H1 (cell line): ENCODE measurements at regions not wholly inside any gene's neighbourhood (a gene's known extent, or its start where the extent isn't known, plus 50 kb on each side); places are given as distances from the start of the nearest gene placed in this dataset.

Experiments
- CTCF ChIA-PET: fragments of 300-600 bp; sonication (Branson Sonifier 250); formaldehyde crosslinking; loops from one replicate; lab custom pipeline; 2021; ENCODE audit not compliant: partially characterized antibody; lab: Charles Lee
- POLR2A ChIA-PET: fragments of 300-600 bp; sonication (Branson Sonifier 250); formaldehyde crosslinking; loops from one replicate; lab custom pipeline; 2021; ENCODE audit warnings: inconsistent platforms; ENCODE audit not compliant: partially characterized antibody; lab: Charles Lee
- DNase-seq, 2 experiments: peaks; one replicate each; pipeline versions ENCODE4 v3.0.0 to v3.0.0-alpha.2; 2010 to 2022; ENCODE audit warnings: low spot score in 2 of 2, low read depth in 1 of 2, mixed read lengths in 1 of 2
- FAIRE-seq: peaks from 2 replicates; lab custom pipeline; 2011; peaks lifted over from hg19 to GRCh38; lab: Jason Lieb, UNC
- H2AFZ ChIP-seq: 2 replicates; pipeline ENCODE4 v1.8.1; 2012; ENCODE audit warnings: low read length, inconsistent platforms
- H2AK5ac ChIP-seq: 2 replicates; pipeline ENCODE4 v1.6.1; 2013; ENCODE audit warnings: low read depth, low read length
- H2BK120ac ChIP-seq: replicated peaks from 2 replicates; pipeline ENCODE3; 2013; ENCODE audit warnings: low read depth, low read length, inconsistent platforms
- H2BK12ac ChIP-seq: 2 replicates; pipeline ENCODE4 v1.6.1; 2013; ENCODE audit warnings: low read depth, low read length
- H2BK15ac ChIP-seq: 2 replicates; pipeline ENCODE4 v1.6.1; 2013; ENCODE audit warnings: low read length
- H2BK20ac ChIP-seq: 2 replicates; pipeline ENCODE4 v1.6.1; 2013; ENCODE audit warnings: low read length
- H2BK5ac ChIP-seq: 2 replicates; pipeline ENCODE4 v1.6.1; 2013; ENCODE audit warnings: low read depth, low read length
- H3K14ac ChIP-seq: 2 replicates; pipeline ENCODE4 v1.6.1; 2013; ENCODE audit warnings: inconsistent platforms; ENCODE audit not compliant: insufficient read length
- H3K18ac ChIP-seq: 2 replicates; pipeline ENCODE4 v1.6.1; 2013; ENCODE audit warnings: low read length; ENCODE audit errors: extremely low read depth
- H3K23ac ChIP-seq: 2 replicates; pipeline ENCODE4 v1.6.1; 2013; ENCODE audit warnings: inconsistent platforms; ENCODE audit not compliant: insufficient read length
- H3K23me2 ChIP-seq: 2 replicates; pipeline ENCODE4 v1.6.1; 2013; ENCODE audit warnings: low read depth, low read length
- H3K27ac ChIP-seq: 2 replicates; pipeline ENCODE4 v1.6.1; 2011; ENCODE audit warnings: low read depth, low read length, inconsistent platforms
- H3K27me3 ChIP-seq, 4 experiments: replicated peaks in 1 of 4; 1 replicate in 1 of 4; 2 replicates in 3 of 4; pipeline versions ENCODE4 v1.6.1 to v1.8.1; 2011 to 2013; ENCODE audit warnings: low read length in 3 of 4, mild to moderate bottlenecking in 3 of 4, inconsistent platforms in 2 of 4, mixed read lengths in 2 of 4, moderate library complexity in 1 of 4; ENCODE audit not compliant: control insufficient read depth in 3 of 4, insufficient read depth in 3 of 4; ENCODE audit errors: extremely low read depth in 1 of 4
- H3K36me3 ChIP-seq, 4 experiments: 2 replicates each; pipeline versions ENCODE4 v1.6.1 to v1.8.1; 2011 to 2013; ENCODE audit warnings: mild to moderate bottlenecking in 4 of 4, low read length in 3 of 4, moderate library complexity in 2 of 4, control low read depth in 1 of 4, inconsistent platforms in 1 of 4; ENCODE audit not compliant: insufficient read depth in 4 of 4, control insufficient read depth in 2 of 4
- H3K4ac ChIP-seq: replicated peaks from 2 replicates; pipeline ENCODE3; 2013; ENCODE audit warnings: low read length, low read depth, mixed read lengths, inconsistent platforms; ENCODE audit not compliant: insufficient read length
- H3K4me1 ChIP-seq, 4 experiments: replicated peaks in 1 of 4; 1 replicate in 1 of 4; 2 replicates in 3 of 4; pipeline versions ENCODE4 v1.6.1 to v1.8.1; 2011 to 2013; ENCODE audit warnings: low read length in 3 of 4, inconsistent platforms in 2 of 4, mixed read lengths in 1 of 4; ENCODE audit not compliant: insufficient read depth in 4 of 4, control insufficient read depth in 3 of 4
- H3K4me2 ChIP-seq, 2 experiments: 2 replicates each; pipeline versions ENCODE4 v1.6.1 to v1.8.1; 2011 to 2013; ENCODE audit warnings: low read depth in 2 of 2, low read length in 2 of 2, control low read depth in 1 of 2, inconsistent platforms in 1 of 2, mild to moderate bottlenecking in 1 of 2; ENCODE audit not compliant: insufficient read depth in 1 of 2
- H3K4me3 ChIP-seq, 4 experiments: fragments of 200-600, 300-600 bp in 1 of 4; sonication (generic), shearing (Covaris generic), sonication (Bioruptor Twin) in 1 of 4; 2 replicates each; pipeline versions ENCODE4 v1.5.1 to v1.8.1; 2011 to 2016; ENCODE audit warnings: low read length in 4 of 4, low read depth in 3 of 4, control low read depth in 2 of 4, inconsistent platforms in 2 of 4, mild to moderate bottlenecking in 2 of 4, mixed read lengths in 1 of 4, moderate library complexity in 1 of 4; ENCODE audit not compliant: insufficient read depth in 2 of 4; ENCODE audit errors: extremely low read depth in 1 of 4
- H3K56ac ChIP-seq: replicated peaks from 2 replicates; pipeline ENCODE3; 2013; ENCODE audit warnings: low read depth, mild to moderate bottlenecking, mixed read lengths, low read length, inconsistent platforms; ENCODE audit not compliant: insufficient read length
- H3K79me1 ChIP-seq: 2 replicates; pipeline ENCODE4 v1.6.1; 2013; ENCODE audit warnings: low read depth, low read length, control low read depth
- H3K79me2 ChIP-seq, 2 experiments: 2 replicates each; pipeline versions ENCODE4 v1.6.1 to v1.8.1; 2012 to 2013; ENCODE audit warnings: low read length in 2 of 2, mild to moderate bottlenecking in 2 of 2, inconsistent platforms in 1 of 2; ENCODE audit not compliant: insufficient read depth in 2 of 2, control insufficient read depth in 1 of 2
- H3K9ac ChIP-seq, 4 experiments: replicated peaks in 1 of 4; 1 replicate in 1 of 4; 2 replicates in 3 of 4; pipeline versions ENCODE4 v1.6.1 to v1.8.1; 2011 to 2013; ENCODE audit warnings: low read depth in 3 of 4, low read length in 3 of 4, control low read depth in 2 of 4, mild to moderate bottlenecking in 2 of 4, moderate library complexity in 2 of 4, inconsistent platforms in 1 of 4; ENCODE audit errors: extremely low read depth in 1 of 4
- H3K9me3 ChIP-seq, 2 experiments: 2 replicates each; pipeline versions ENCODE4 v1.6.1 to v1.8.1; 2012 to 2013; ENCODE audit warnings: mild to moderate bottlenecking in 2 of 2, moderate library complexity in 2 of 2, control low read depth in 1 of 2, inconsistent platforms in 1 of 2, low read depth in 1 of 2, low read length in 1 of 2, mixed read lengths in 1 of 2; ENCODE audit not compliant: insufficient read depth in 2 of 2
- H4K20me1 ChIP-seq, 2 experiments: replicated peaks in 1 of 2; 2 replicates each; pipeline versions ENCODE3 to v1.8.1; 2011 to 2013; ENCODE audit warnings: inconsistent platforms in 2 of 2, low read length in 2 of 2, mild to moderate bottlenecking in 1 of 2; ENCODE audit not compliant: insufficient read depth in 2 of 2, control insufficient read depth in 1 of 2
- H4K5ac ChIP-seq: 2 replicates; pipeline ENCODE4 v1.6.1; 2013; ENCODE audit warnings: low read length, low read depth, mixed read lengths, inconsistent platforms; ENCODE audit not compliant: insufficient read length
- H4K8ac ChIP-seq: 2 replicates; pipeline ENCODE4 v1.8.0; 2013; ENCODE audit warnings: mild to moderate bottlenecking, moderate library complexity, low read length, inconsistent platforms; ENCODE audit not compliant: insufficient read depth; ENCODE audit errors: extremely low read depth
- H4K91ac ChIP-seq: replicated peaks from 2 replicates; pipeline ENCODE3; 2013; ENCODE audit warnings: low read length, mixed read lengths, inconsistent platforms; ENCODE audit not compliant: insufficient read length
- WGBS, 2 experiments: shearing (Covaris generic) in 1 of 2; methylation state at CpG; one replicate each; pipeline versions ENCODE4 v1.1.6 to v1.1.7; 2013 to 2015; ENCODE audit warnings: low lambda C conversion rate in 2 of 2, mixed read lengths in 2 of 2, inconsistent platforms in 1 of 2, low coverage in 1 of 2, missing lambda C conversion rate in 1 of 2; ENCODE audit not compliant: insufficient replicate concordance in 2 of 2, insufficient coverage in 1 of 2, insufficient read length in 1 of 2; ENCODE audit errors: extremely low coverage in 1 of 2, missing lambda C conversion rate in 1 of 2; 5-methylcytosine and 5-hydroxymethylcytosine counted together
- TF ChIP-seq, protein P1 (sequence below): IDR thresholded peaks from 2 replicates; pipeline ENCODE4 v1.6.1; 2012; ENCODE audit warnings: low read length, inconsistent platforms

DNA sequence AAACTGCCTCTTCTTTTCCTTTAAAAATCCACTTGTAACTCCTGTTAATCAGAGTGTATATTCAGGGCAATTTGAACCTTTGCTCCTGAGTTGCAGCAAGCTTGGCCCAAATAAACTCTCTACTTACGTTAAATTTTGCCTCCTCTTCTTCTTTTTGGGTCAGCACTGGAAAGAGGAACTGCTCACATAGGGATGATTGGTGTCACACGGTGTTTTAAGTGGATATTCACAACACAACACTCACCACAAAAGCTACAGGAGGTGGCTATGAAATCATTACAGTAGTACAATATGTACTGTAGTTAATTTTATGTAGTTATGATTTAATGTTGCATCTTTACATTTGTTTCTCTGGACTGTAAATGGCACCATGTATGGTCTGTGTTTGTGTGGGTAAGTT is 96.8 kb upstream of the DOCK9 start:
- Histone ChIP-seq H3K4me1 (no peaks in the 10 kb centered on the region), H3K27ac (no peak overlapping the region), H4K91ac (no peak overlapping the region), H2BK5ac (no peak overlapping the region), H3K79me2 (no peaks in the 10 kb centered on the region), H3K4me2 (no peak overlapping the region), H3K9me3 (no peaks in the 10 kb centered on the region), H3K23ac (no peak overlapping the region), H2BK120ac (no peak overlapping the region), H3K23me2 (no peaks in the 10 kb centered on the region), H3K4me3 (no peak overlapping the region), H4K20me1 (no peaks in the 10 kb centered on the region), H2AK5ac (no peak overlapping the region), H2AFZ (no peak overlapping the region), H2BK12ac (no peak overlapping the region), H3K36me3 (no peaks in the 10 kb centered on the region), H3K9ac (no peak overlapping the region), H4K5ac (no peak overlapping the region), H3K18ac (no peak overlapping the region), H3K56ac (no peak overlapping the region), H3K4ac (no peak overlapping the region), H3K79me1 (no peaks in the 10 kb centered on the region), H3K27me3 (no peaks in the 10 kb centered on the region), H2BK15ac (no peak overlapping the region), H2BK20ac (no peak overlapping the region), H4K8ac (no peak overlapping the region), H3K14ac (no peak overlapping the region)
- DNase-seq: no peak
- POLR2A ChIA-PET: no interaction called here
- no peak for FAIRE-seq
- 85% methylated on average over 2 of the region's 2 CpGs; no CpG with 5 or more reads in 1 of the 2 experiments for WGBS, 2 experiments
- CTCF ChIA-PET: interaction anchor here (0.6 to 1.6 kb wide), 4 partner anchors 10 to 594 kb away, joined by 3 to 5 read pairs (median 4); no protein-coding TSS in a partner anchor
- TF ChIP-seq, protein P1, sequence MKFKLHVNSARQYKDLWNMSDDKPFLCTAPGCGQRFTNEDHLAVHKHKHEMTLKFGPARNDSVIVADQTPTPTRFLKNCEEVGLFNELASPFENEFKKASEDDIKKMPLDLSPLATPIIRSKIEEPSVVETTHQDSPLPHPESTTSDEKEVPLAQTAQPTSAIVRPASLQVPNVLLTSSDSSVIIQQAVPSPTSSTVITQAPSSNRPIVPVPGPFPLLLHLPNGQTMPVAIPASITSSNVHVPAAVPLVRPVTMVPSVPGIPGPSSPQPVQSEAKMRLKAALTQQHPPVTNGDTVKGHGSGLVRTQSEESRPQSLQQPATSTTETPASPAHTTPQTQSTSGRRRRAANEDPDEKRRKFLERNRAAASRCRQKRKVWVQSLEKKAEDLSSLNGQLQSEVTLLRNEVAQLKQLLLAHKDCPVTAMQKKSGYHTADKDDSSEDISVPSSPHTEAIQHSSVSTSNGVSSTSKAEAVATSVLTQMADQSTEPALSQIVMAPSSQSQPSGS: no peak
